B cell (primary cell): ENCODE measurements at regions not wholly inside any gene's neighbourhood (a gene's known extent, or its start where the extent isn't known, plus 50 kb on each side); places are given as distances from the start of the nearest gene placed in this dataset.

ENCODE experiments used
- EZH2 ChIP-seq: IDR thresholded peaks from 2 replicates; pipeline ENCODE4 v1.6.1; 2012; ENCODE audit warnings: borderline replicate concordance, low read depth, mild to moderate bottlenecking, moderate library complexity, low read length; ENCODE audit not compliant: insufficient read depth, poor library complexity, severe bottlenecking
- TF ChIP-seq, protein P1 (sequence below): fragments of 200-600 bp; IDR thresholded peaks from one replicate; pipeline ENCODE4 v1.8.0; 2022; ENCODE audit warnings: antibody characterized with exemption, mild to moderate bottlenecking

- TF ChIP-seq, protein P1, sequence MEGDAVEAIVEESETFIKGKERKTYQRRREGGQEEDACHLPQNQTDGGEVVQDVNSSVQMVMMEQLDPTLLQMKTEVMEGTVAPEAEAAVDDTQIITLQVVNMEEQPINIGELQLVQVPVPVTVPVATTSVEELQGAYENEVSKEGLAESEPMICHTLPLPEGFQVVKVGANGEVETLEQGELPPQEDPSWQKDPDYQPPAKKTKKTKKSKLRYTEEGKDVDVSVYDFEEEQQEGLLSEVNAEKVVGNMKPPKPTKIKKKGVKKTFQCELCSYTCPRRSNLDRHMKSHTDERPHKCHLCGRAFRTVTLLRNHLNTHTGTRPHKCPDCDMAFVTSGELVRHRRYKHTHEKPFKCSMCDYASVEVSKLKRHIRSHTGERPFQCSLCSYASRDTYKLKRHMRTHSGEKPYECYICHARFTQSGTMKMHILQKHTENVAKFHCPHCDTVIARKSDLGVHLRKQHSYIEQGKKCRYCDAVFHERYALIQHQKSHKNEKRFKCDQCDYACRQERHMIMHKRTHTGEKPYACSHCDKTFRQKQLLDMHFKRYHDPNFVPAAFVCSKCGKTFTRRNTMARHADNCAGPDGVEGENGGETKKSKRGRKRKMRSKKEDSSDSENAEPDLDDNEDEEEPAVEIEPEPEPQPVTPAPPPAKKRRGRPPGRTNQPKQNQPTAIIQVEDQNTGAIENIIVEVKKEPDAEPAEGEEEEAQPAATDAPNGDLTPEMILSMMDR = no peak
- TF ChIP-seq EZH2 = no peak
These were observed 140.5 kb downstream of the RHOU start for GRCh38 chr1:228875741-228876140.
